ENCODE measurements at regions not wholly inside any gene's neighbourhood (a gene's known extent, or its start where the extent isn't known, plus 50 kb on each side); places are given as distances from the start of the nearest gene placed in this dataset.

- no peak for TF ChIP-seq CTCF (IDR thresholded peaks at IDR 0.05 in 2 of 3, conservative IDR thresholded peaks at IDR 0.05 in 1 of 3; ENCODE audit: borderline replicate concordance in 1 of 3, insufficient read depth in 1 of 3, low read depth in 2 of 3, low read length in 2 of 3)
- TF ChIP-seq MAX (IDR thresholded peaks at IDR 0.05) = no peak
- no peak for TF ChIP-seq EZH2 (IDR thresholded peaks at IDR 0.05)
- no peak for TF ChIP-seq POLR2AphosphoS5 (IDR thresholded peaks at IDR 0.05; ENCODE audit: low read depth, low read length)
- TF ChIP-seq POLR2A (IDR thresholded peaks at IDR 0.05; ENCODE audit: borderline replicate concordance, extremely low read depth, insufficient read depth, insufficient read length) = no peak
- TF ChIP-seq YY1 (IDR thresholded peaks at IDR 0.05; ENCODE audit: extremely low read depth, insufficient replicate concordance, low read depth, low read length) = no peak
- no peak for TF ChIP-seq SP1 (IDR thresholded peaks at IDR 0.05; ENCODE audit: low read depth)
- no peak for TF ChIP-seq EZH2phosphoT487 (IDR thresholded peaks at IDR 0.05; ENCODE audit: borderline replicate concordance)
- TF ChIP-seq CEBPB (IDR thresholded peaks at IDR 0.05; ENCODE audit: low read depth) = no peak
- no peak for TF ChIP-seq ATF3 (IDR thresholded peaks at IDR 0.05)
- TF ChIP-seq ZBTB33 (IDR thresholded peaks at IDR 0.05; ENCODE audit: extremely low read depth, insufficient replicate concordance, low read length) = no peak
- TF ChIP-seq ZNF274 (IDR thresholded peaks at IDR 0.05; ENCODE audit: low read depth, low read length) = no peak
Observed at GRCh38 chr16:35177851-35178250, 1718.4 kb downstream of the TP53TG3F start.

Data from HCT116 (cell line).